HepG2 (cell line): ENCODE measurements at regions not wholly inside any gene's neighbourhood (a gene's known extent, or its start where the extent isn't known, plus 50 kb on each side); places are given as distances from the start of the nearest gene placed in this dataset.

Experiments
- ATAC-seq: fragments of 200-7000 bp; cut with Tn5 transposase; 3 replicates; pipeline ENCODE4 v1.9.1; 2020; ENCODE audit warnings: mild to moderate bottlenecking, moderate library complexity
- BruUV-seq: library from RNA; stranded (reverse); fragments of 400-500 nt; replicated peaks from 2 replicates; lab custom pipeline; 2021; lab: Mats Ljungman, UMichigan
- CTCF ChIA-PET: fragments of 300-600 bp; formaldehyde crosslinking; extraction: SDS; loops from one replicate; lab custom pipeline; 2021; ENCODE audit warnings: low total read pairs, inconsistent platforms, low intra/inter-chr PET ratio; lab: Yijun Ruan, JAX
- POLR2A ChIA-PET: fragments of 350-600 bp; sonication (Branson Sonifier 250); formaldehyde crosslinking; loops from one replicate; lab custom pipeline; 2020; ENCODE audit warnings: antibody characterized with exemption, inconsistent platforms; lab: Yijun Ruan, JAX
- DNase-seq: peaks from one replicate; pipeline ENCODE4 v3.0.0-alpha.2; 2015; ENCODE audit warnings: low spot score
- FAIRE-seq: peaks from 3 replicates; lab custom pipeline; 2011; peaks lifted over from hg19 to GRCh38; lab: Jason Lieb, UNC
- H2AFZ ChIP-seq: one replicate; pipeline ENCODE4 v1.6.1; 2011; ENCODE audit warnings: low read length, inconsistent platforms
- H3K27ac ChIP-seq: fragments of 300-600 bp; 3 replicates; pipeline ENCODE4 v1.8.0; 2011; ENCODE audit warnings: mixed run types, mild to moderate bottlenecking, mixed read lengths, low read length, inconsistent platforms; ENCODE audit not compliant: insufficient read depth; ENCODE audit errors: extremely low read length
- H3K27me3 ChIP-seq, 2 experiments: fragments of 200-600 bp in 1 of 2; 2 replicates in 1 of 2; 3 replicates in 1 of 2; pipeline versions ENCODE4 v1.6.0 to v1.8.0; 2011; ENCODE audit warnings: low read length in 2 of 2, mild to moderate bottlenecking in 2 of 2, moderate library complexity in 2 of 2, inconsistent platforms in 1 of 2; ENCODE audit not compliant: insufficient read depth in 2 of 2, control insufficient read depth in 1 of 2
- H3K36me3 ChIP-seq, 2 experiments: fragments of 200-600 bp in 1 of 2; replicated peaks in 1 of 2; 2 replicates in 1 of 2; 3 replicates in 1 of 2; pipeline versions ENCODE4 v1.5.1 to v1.8.0; 2011; ENCODE audit warnings: low read length in 2 of 2, inconsistent platforms in 1 of 2; ENCODE audit not compliant: insufficient read depth in 2 of 2, control insufficient read depth in 1 of 2
- H3K4me1 ChIP-seq: 2 replicates; pipeline ENCODE4 v1.5.1; 2012; ENCODE audit warnings: low read length, inconsistent platforms; ENCODE audit not compliant: insufficient read depth
- H3K4me2 ChIP-seq: 2 replicates; pipeline ENCODE4 v1.6.0; 2011; ENCODE audit warnings: low read depth, low read length, inconsistent platforms
- H3K4me3 ChIP-seq, 3 experiments: fragments of 200-600 bp in 1 of 3; sonication (generic), shearing (Covaris generic) in 1 of 3; replicated peaks in 1 of 3; 2 replicates each; pipeline ENCODE4 v1.5.1; 2011 to 2016; ENCODE audit warnings: low read length in 3 of 3, inconsistent platforms in 2 of 3, low read depth in 2 of 3, mild to moderate bottlenecking in 2 of 3, control low read depth in 1 of 3, mixed read lengths in 1 of 3; ENCODE audit not compliant: insufficient read depth in 1 of 3
- H3K79me2 ChIP-seq: one replicate; pipeline ENCODE4 v1.6.1; 2011; ENCODE audit warnings: low read length, inconsistent platforms; ENCODE audit not compliant: insufficient read depth
- H3K9ac ChIP-seq: 2 replicates; pipeline ENCODE4 v1.6.0; 2011; ENCODE audit warnings: mild to moderate bottlenecking, low read depth, low read length, inconsistent platforms; ENCODE audit not compliant: insufficient read depth
- H3K9me3 ChIP-seq: 2 replicates; pipeline ENCODE4 v1.5.1; 2012; ENCODE audit warnings: mild to moderate bottlenecking, low read length
- H4K20me1 ChIP-seq: 2 replicates; pipeline ENCODE4 v1.6.0; 2011; ENCODE audit warnings: inconsistent platforms, mild to moderate bottlenecking, low read length, moderate library complexity; ENCODE audit not compliant: insufficient read depth
- KDM6A ChIP-seq: IDR thresholded peaks from 2 replicates; pipeline ENCODE4 v1.6.1; 2016; ENCODE audit warnings: low read depth
- ZNF142 ChIP-seq: sonication (generic); formaldehyde crosslinking; IDR thresholded peaks from 2 replicates; pipeline ENCODE4 v1.4.0; 2020; ENCODE audit warnings: missing genetic modification reagents
- ZNF263 ChIP-seq: sonication (generic); formaldehyde crosslinking; IDR thresholded peaks from 2 replicates; pipeline ENCODE4 v1.4.0; 2020; ENCODE audit warnings: missing genetic modification reagents
- ZNF670 ChIP-seq: sonication (generic); formaldehyde crosslinking; IDR thresholded peaks from 2 replicates; pipeline ENCODE4 v1.8.0; 2022; ENCODE audit warnings: mild to moderate bottlenecking, missing genetic modification reagents, borderline replicate concordance
- in situ Hi-C: cut with HindIII; loops from 2 replicates; pipeline ENCODE4 v1.10.0; 2017; ENCODE audit warnings: low pct_unique_long_range_greater_than_20kb; ENCODE audit not compliant: extremely low pct_ligation_motif_present
- intact Hi-C: fragments of 100-400 bp; cut with micrococcal nuclease; formaldehyde crosslinking; loops from one replicate; pipeline ENCODE4 v1.10.0; 2022; ENCODE audit not compliant: unreplicated experiment
- TF ChIP-seq, protein P1 (sequence below): IDR thresholded peaks from 2 replicates; pipeline ENCODE4 v1.4.0; 2020; ENCODE audit warnings: mild to moderate bottlenecking, missing genetic modification reagents
- TF ChIP-seq, protein P2 (sequence below): sonication (generic); formaldehyde crosslinking; IDR thresholded peaks from 2 replicates; pipeline ENCODE4 v1.4.0; 2020; ENCODE audit warnings: missing genetic modification reagents, mild to moderate bottlenecking, borderline replicate concordance
- TF ChIP-seq, protein P3 (sequence below): IDR thresholded peaks from 2 replicates; pipeline ENCODE4 v1.6.1; 2016; ENCODE audit warnings: mild to moderate bottlenecking
- TF ChIP-seq, protein P4 (sequence below): sonication (generic); formaldehyde crosslinking; IDR thresholded peaks from 2 replicates; pipeline ENCODE4 v1.4.0; 2020; ENCODE audit warnings: mild to moderate bottlenecking, missing genetic modification reagents

GRCh38 chr3:107092121-107092520, 285.1 kb upstream of the CCDC54 start (continued):
- no peak for TF ChIP-seq ZNF142 (CRISPR knock-in tag)

- no peak overlapping the region for H3K27ac ChIP-seq
- no peaks in the 10 kb centered on the region for H3K4me1 ChIP-seq
- intact Hi-C loops = no loop called here
- H3K27me3 ChIP-seq = no peaks in the 10 kb centered on the region; a peak in 2 of 5 replicates
- CTCF ChIA-PET = no interaction called here
- H3K4me2 ChIP-seq = no peak overlapping the region
- H3K79me2 ChIP-seq = no peaks in the 10 kb centered on the region
- H3K9me3 ChIP-seq = peaks cover 6% of the 10 kb centered on the region
- no peak overlapping the region for H3K9ac ChIP-seq
- H2AFZ ChIP-seq = no peak overlapping the region
- H3K36me3 ChIP-seq = no peaks in the 10 kb centered on the region
- no peak for DNase-seq
- in situ Hi-C loops = no loop called here
- FAIRE-seq = no peak
- BruUV-seq = no TSS peak
- ATAC-seq = no peak
- no peaks in the 10 kb centered on the region for H4K20me1 ChIP-seq
- POLR2A ChIA-PET = no interaction called here
- H3K4me3 ChIP-seq = no peak overlapping the region
- TF ChIP-seq, protein P1, sequence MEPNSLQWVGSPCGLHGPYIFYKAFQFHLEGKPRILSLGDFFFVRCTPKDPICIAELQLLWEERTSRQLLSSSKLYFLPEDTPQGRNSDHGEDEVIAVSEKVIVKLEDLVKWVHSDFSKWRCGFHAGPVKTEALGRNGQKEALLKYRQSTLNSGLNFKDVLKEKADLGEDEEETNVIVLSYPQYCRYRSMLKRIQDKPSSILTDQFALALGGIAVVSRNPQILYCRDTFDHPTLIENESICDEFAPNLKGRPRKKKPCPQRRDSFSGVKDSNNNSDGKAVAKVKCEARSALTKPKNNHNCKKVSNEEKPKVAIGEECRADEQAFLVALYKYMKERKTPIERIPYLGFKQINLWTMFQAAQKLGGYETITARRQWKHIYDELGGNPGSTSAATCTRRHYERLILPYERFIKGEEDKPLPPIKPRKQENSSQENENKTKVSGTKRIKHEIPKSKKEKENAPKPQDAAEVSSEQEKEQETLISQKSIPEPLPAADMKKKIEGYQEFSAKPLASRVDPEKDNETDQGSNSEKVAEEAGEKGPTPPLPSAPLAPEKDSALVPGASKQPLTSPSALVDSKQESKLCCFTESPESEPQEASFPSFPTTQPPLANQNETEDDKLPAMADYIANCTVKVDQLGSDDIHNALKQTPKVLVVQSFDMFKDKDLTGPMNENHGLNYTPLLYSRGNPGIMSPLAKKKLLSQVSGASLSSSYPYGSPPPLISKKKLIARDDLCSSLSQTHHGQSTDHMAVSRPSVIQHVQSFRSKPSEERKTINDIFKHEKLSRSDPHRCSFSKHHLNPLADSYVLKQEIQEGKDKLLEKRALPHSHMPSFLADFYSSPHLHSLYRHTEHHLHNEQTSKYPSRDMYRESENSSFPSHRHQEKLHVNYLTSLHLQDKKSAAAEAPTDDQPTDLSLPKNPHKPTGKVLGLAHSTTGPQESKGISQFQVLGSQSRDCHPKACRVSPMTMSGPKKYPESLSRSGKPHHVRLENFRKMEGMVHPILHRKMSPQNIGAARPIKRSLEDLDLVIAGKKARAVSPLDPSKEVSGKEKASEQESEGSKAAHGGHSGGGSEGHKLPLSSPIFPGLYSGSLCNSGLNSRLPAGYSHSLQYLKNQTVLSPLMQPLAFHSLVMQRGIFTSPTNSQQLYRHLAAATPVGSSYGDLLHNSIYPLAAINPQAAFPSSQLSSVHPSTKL (CRISPR knock-in tag) = no peak
- TF ChIP-seq, protein P2, sequence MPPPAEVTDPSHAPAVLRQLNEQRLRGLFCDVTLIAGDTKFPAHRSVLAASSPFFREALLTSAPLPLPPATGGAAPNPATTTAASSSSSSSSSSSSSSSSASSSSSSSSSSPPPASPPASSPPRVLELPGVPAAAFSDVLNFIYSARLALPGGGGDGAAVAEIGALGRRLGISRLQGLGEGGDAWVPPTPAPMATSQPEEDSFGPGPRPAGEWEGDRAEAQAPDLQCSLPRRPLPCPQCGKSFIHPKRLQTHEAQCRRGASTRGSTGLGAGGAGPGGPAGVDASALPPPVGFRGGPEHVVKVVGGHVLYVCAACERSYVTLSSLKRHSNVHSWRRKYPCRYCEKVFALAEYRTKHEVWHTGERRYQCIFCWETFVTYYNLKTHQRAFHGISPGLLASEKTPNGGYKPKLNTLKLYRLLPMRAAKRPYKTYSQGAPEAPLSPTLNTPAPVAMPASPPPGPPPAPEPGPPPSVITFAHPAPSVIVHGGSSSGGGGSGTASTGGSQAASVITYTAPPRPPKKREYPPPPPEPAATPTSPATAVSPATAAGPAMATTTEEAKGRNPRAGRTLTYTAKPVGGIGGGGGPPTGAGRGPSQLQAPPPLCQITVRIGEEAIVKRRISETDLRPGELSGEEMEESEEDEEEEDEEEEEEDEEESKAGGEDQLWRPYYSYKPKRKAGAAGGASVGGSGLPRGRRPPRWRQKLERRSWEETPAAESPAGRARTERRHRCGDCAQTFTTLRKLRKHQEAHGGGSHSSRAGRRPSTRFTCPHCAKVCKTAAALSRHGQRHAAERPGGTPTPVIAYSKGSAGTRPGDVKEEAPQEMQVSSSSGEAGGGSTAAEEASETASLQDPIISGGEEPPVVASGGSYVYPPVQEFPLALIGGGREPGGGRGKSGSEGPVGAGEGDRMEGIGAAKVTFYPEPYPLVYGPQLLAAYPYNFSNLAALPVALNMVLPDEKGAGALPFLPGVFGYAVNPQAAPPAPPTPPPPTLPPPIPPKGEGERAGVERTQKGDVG (CRISPR knock-in tag) = no peak
- TF ChIP-seq, protein P3, sequence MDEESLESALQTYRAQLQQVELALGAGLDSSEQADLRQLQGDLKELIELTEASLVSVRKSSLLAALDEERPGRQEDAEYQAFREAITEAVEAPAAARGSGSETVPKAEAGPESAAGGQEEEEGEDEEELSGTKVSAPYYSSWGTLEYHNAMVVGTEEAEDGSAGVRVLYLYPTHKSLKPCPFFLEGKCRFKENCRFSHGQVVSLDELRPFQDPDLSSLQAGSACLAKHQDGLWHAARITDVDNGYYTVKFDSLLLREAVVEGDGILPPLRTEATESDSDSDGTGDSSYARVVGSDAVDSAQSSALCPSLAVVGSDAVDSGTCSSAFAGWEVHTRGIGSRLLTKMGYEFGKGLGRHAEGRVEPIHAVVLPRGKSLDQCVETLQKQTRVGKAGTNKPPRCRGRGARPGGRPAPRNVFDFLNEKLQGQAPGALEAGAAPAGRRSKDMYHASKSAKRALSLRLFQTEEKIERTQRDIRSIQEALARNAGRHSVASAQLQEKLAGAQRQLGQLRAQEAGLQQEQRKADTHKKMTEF = no peak
- TF ChIP-seq KDM6A (CRISPR knock-in tag) = no peak
- no peak for TF ChIP-seq ZNF263 (CRISPR knock-in tag)
- TF ChIP-seq ZNF670 (CRISPR knock-in tag) = no peak
- TF ChIP-seq, protein P4, sequence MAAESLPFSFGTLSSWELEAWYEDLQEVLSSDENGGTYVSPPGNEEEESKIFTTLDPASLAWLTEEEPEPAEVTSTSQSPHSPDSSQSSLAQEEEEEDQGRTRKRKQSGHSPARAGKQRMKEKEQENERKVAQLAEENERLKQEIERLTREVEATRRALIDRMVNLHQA = no peak
These were observed 278.4 kb upstream of the CCDC54 start for GRCh38 chr3:107098864-107099263.
